ENCODE measurements at regions not wholly inside any gene's neighbourhood (a gene's known extent, or its start where the extent isn't known, plus 50 kb on each side); places are given as distances from the start of the nearest gene placed in this dataset.

- ATAC-seq (ENCODE audit: low read depth): no peak
- no peaks in the 10 kb centered on the region for H3K4me1 Mint-ChIP-seq
- H3K36me3 ChIP-seq (replicated peaks in 1 of 2; ENCODE audit: control extremely low read depth in 1 of 2, control insufficient read depth in 1 of 2, extremely low read depth in 1 of 2, insufficient read depth in 2 of 2, low read length in 1 of 2): no peaks in the 10 kb centered on the region
- no peaks in the 10 kb centered on the region for H3K27me3 Mint-ChIP-seq
- TF ChIP-seq CTCF (IDR thresholded peaks at IDR 0.05) (no peak), EZH2 (IDR thresholded peaks at IDR 0.05; ENCODE audit: borderline replicate concordance, insufficient read depth, low read depth, low read length, poor library complexity, severe bottlenecking) (no peak)
- no peak overlapping the region for H3K27ac Mint-ChIP-seq
- H3K4me3 Mint-ChIP-seq: no peak overlapping the region
- no peak for DNase-seq
- H3K4me1 ChIP-seq (ENCODE audit: control insufficient read depth in 2 of 2, insufficient read depth in 2 of 2, low read length in 2 of 2): no peaks in the 10 kb centered on the region
- no peak overlapping the region for H3K9ac ChIP-seq (ENCODE audit: low read length)
- no peaks in the 10 kb centered on the region for H3K79me2 ChIP-seq (ENCODE audit: control insufficient read depth, insufficient read depth, low read length)
- no peak overlapping the region for H3K4me2 ChIP-seq (replicated peaks; ENCODE audit: low read depth, low read length, poor library complexity, severe bottlenecking)
- H2AFZ ChIP-seq (ENCODE audit: insufficient read depth, low read depth, low read length, poor library complexity, severe bottlenecking): no peak overlapping the region
- H4K20me1 ChIP-seq (ENCODE audit: control insufficient read depth, insufficient read depth, low read length, poor library complexity, severe bottlenecking): no peaks in the 10 kb centered on the region
- H3K27me3 ChIP-seq (replicated peaks in 1 of 4; ENCODE audit: control extremely low read depth in 1 of 4, control insufficient read depth in 3 of 4, insufficient read depth in 4 of 4, low read length in 3 of 4): no peaks in the 10 kb centered on the region
- WGBS (ENCODE audit: insufficient coverage): no CpG with 5 or more reads among the region's 5 CpGs
- H3K9me3 ChIP-seq (ENCODE audit: control extremely low read depth in 1 of 3, control insufficient read depth in 2 of 3, insufficient read depth in 1 of 3, low read length in 2 of 3): no peaks in the 10 kb centered on the region
- H3K9me3 Mint-ChIP-seq (ENCODE audit: insufficient read depth): no peaks in the 10 kb centered on the region
- H3K27ac ChIP-seq (ENCODE audit: low read length in 2 of 2): no peak overlapping the region
- H3K4me3 ChIP-seq (ENCODE audit: control extremely low read depth in 1 of 5, extremely low read depth in 1 of 5, insufficient read depth in 1 of 5, low read depth in 2 of 5, low read length in 4 of 5): no peak overlapping the region
- ChIA-PET CTCF (no interaction called here), POLR2A (no interaction called here)
- intact Hi-C loops (cut with micrococcal nuclease): no loop called here
These were observed 85.4 kb downstream of the ADAMTS15 start for GRCh38 chr11:130533871-130534270.

- Histone ChIP-seq H3K27ac (ENCODE audit: low read length in 2 of 2) (no peak overlapping the region), H2AFZ (ENCODE audit: insufficient read depth, low read depth, low read length, poor library complexity, severe bottlenecking) (no peak overlapping the region), H3K4me1 (ENCODE audit: control insufficient read depth in 2 of 2, insufficient read depth in 2 of 2, low read length in 2 of 2) (no peaks in the 10 kb centered on the region), H3K9me3 (ENCODE audit: control extremely low read depth in 1 of 3, control insufficient read depth in 2 of 3, insufficient read depth in 1 of 3, low read length in 2 of 3) (no peaks in the 10 kb centered on the region), H3K27me3 (replicated peaks in 1 of 4; ENCODE audit: control extremely low read depth in 1 of 4, control insufficient read depth in 3 of 4, insufficient read depth in 4 of 4, low read length in 3 of 4) (no peaks in the 10 kb centered on the region), H3K9ac (ENCODE audit: low read length) (no peak overlapping the region), H3K4me3 (ENCODE audit: control extremely low read depth in 1 of 5, extremely low read depth in 1 of 5, insufficient read depth in 1 of 5, low read depth in 2 of 5, low read length in 4 of 5) (no peak overlapping the region), H3K36me3 (replicated peaks in 1 of 2; ENCODE audit: control extremely low read depth in 1 of 2, control insufficient read depth in 1 of 2, extremely low read depth in 1 of 2, insufficient read depth in 2 of 2, low read length in 1 of 2) (no peaks in the 10 kb centered on the region), H4K20me1 (ENCODE audit: control insufficient read depth, insufficient read depth, low read length, poor library complexity, severe bottlenecking) (no peaks in the 10 kb centered on the region), H3K4me2 (replicated peaks; ENCODE audit: low read depth, low read length, poor library complexity, severe bottlenecking) (no peak overlapping the region), H3K79me2 (ENCODE audit: control insufficient read depth, insufficient read depth, low read length) (no peaks in the 10 kb centered on the region)
- intact Hi-C loops (cut with micrococcal nuclease): no loop called here
- TF ChIP-seq CTCF (IDR thresholded peaks at IDR 0.05): no peak
- no peak for TF ChIP-seq EZH2 (IDR thresholded peaks at IDR 0.05; ENCODE audit: borderline replicate concordance, insufficient read depth, low read depth, low read length, poor library complexity, severe bottlenecking)
- no peak for ATAC-seq (ENCODE audit: low read depth)
- ChIA-PET POLR2A (no interaction called here), CTCF (no interaction called here)
- DNase-seq: no peak
- H3K27me3 Mint-ChIP-seq: peaks cover 4% of the 10 kb centered on the region
- no peaks in the 10 kb centered on the region for H3K4me1 Mint-ChIP-seq
- H3K27ac Mint-ChIP-seq: no peak overlapping the region
- 84% methylated on average over 6 of the region's 10 CpGs for WGBS (ENCODE audit: insufficient coverage)
- no peaks in the 10 kb centered on the region for H3K9me3 Mint-ChIP-seq (ENCODE audit: insufficient read depth)
- H3K4me3 Mint-ChIP-seq: no peak overlapping the region
These were observed 86.1 kb downstream of the ADAMTS15 start for GRCh38 chr11:130534551-130534950.

All from B cell (primary cell).